RWPE1 (cell line): ENCODE measurements at regions not wholly inside any gene's neighbourhood (a gene's known extent, or its start where the extent isn't known, plus 50 kb on each side); places are given as distances from the start of the nearest gene placed in this dataset.

ENCODE experiments used
- CTCF ChIA-PET: fragments of 350-600 bp; sonication (Branson Sonifier 250); formaldehyde crosslinking; extraction: SDS; loops from one replicate; lab custom pipeline; 2021; lab: Yijun Ruan, JAX
- POLR2A ChIA-PET: fragments of 400-600 bp; formaldehyde crosslinking; extraction: SDS; loops from one replicate; lab custom pipeline; 2020; ENCODE audit warnings: antibody characterized with exemption; ENCODE audit not compliant: low non-redundant PET; lab: Yijun Ruan, JAX
- DNase-seq: peaks from one replicate; pipeline ENCODE4 v3.0.0; 2012; ENCODE audit warnings: low spot score
- H3K27ac ChIP-seq: fragments of 450-650 bp; 2 replicates; pipeline ENCODE4 v1.5.1; 2017
- TF ChIP-seq, protein P1 (sequence below): fragments of 450-650 bp; conservative IDR thresholded peaks from 2 replicates; pipeline ENCODE4 v1.5.1; 2017; ENCODE audit warnings: low read depth, mild to moderate bottlenecking

DNA sequence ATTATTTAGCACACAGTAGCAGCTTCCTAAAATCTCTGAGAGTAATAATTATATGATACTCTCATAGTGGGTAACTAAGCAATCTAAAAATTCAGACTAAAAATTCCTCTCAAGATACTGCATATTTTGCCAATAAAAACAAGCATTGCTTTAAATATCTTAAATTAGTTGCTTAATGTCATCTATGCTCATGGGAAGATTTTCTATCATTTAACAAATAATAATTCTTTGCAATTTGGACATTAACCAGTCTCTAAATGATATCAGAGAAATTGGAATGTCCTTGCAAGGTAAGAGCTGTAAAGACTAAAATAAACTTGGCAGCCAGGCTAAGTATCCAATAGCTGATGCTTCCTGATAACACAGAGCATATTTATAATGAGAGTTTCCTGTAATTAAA, 221.8 kb downstream of the SNCAIP start:
- no peak overlapping the region for H3K27ac ChIP-seq
- DNase-seq = no peak
- CTCF ChIA-PET = no interaction called here
- POLR2A ChIA-PET = no interaction called here
- TF ChIP-seq, protein P1, sequence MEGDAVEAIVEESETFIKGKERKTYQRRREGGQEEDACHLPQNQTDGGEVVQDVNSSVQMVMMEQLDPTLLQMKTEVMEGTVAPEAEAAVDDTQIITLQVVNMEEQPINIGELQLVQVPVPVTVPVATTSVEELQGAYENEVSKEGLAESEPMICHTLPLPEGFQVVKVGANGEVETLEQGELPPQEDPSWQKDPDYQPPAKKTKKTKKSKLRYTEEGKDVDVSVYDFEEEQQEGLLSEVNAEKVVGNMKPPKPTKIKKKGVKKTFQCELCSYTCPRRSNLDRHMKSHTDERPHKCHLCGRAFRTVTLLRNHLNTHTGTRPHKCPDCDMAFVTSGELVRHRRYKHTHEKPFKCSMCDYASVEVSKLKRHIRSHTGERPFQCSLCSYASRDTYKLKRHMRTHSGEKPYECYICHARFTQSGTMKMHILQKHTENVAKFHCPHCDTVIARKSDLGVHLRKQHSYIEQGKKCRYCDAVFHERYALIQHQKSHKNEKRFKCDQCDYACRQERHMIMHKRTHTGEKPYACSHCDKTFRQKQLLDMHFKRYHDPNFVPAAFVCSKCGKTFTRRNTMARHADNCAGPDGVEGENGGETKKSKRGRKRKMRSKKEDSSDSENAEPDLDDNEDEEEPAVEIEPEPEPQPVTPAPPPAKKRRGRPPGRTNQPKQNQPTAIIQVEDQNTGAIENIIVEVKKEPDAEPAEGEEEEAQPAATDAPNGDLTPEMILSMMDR = no peak

DNA sequence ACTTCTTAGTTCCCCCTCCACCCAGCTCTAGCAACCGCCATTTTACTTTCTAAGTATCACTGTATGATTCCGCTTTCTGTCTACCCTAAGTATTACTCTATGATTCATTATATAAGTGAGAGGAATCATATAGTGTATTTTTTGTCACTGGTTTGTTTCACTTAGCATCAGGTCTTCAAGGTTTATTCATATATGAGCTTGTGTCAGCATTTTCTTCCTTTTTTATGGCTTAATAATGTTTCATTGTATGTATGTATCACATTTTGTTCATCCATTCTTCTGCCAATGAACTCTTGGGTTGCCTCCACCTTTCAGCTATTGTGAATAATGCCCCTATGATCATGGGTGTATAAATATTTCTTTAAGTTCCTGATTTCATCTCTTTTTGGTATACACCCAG, 222.8 kb downstream of the SNCAIP start:
- POLR2A ChIA-PET = no interaction called here
- TF ChIP-seq, protein P1 = no peak
- CTCF ChIA-PET = interaction anchor here (0.7 kb wide), 1 partner anchor 350 kb away, joined by 4 read pairs; no protein-coding TSS in a partner anchor
- no peak for DNase-seq
- no peak overlapping the region for H3K27ac ChIP-seq

DNA sequence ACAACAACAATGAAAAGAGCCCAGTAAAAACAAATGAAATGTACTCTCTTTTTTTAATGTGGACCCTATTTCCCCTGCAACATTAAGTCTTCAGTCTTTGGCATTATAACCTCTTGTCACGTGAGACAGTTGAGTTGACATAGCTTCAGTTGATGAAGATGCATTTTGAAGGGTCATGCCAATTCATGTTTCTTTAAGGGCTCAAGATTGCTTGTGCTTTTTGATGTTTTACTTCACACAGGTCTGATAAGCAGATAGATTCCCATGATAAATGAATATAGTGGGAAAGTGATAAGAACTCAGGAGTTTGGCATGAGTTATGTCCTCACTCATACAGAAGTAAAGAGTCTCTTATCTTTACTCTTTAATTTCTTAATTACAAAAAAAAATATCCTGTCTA, 229.4 kb downstream of the SNCAIP start:
- CTCF ChIA-PET = no interaction called here
- TF ChIP-seq, protein P1 = no peak
- no peak overlapping the region for H3K27ac ChIP-seq
- no peak for DNase-seq
- POLR2A ChIA-PET = no interaction called here

DNA sequence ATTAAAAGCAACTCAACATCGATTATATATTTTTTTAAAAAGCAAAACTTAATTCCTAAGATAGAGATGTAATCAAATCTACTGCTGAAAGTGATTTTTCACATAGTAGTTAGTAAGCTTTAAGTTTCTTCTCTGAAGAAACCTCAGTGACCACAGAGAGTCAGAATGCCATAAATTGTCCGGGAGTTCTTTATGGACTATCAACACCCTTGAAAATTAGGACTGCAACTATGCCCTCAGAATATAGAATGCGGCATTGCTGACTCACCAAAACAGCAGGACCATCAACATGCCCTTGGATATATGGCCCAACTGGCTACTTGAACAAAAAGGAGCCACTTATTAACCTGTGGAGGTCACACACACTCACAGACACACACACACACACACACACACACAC, 228.9 kb upstream of the SNX2 start:
- H3K27ac ChIP-seq = no peak overlapping the region
- ChIA-PET POLR2A (no interaction called here), CTCF (interaction anchor here (1.0 kb wide), 1 partner anchor 14 kb away, joined by 3 read pairs; no protein-coding TSS in a partner anchor)
- TF ChIP-seq, protein P1 = no peak
- DNase-seq = no peak

DNA sequence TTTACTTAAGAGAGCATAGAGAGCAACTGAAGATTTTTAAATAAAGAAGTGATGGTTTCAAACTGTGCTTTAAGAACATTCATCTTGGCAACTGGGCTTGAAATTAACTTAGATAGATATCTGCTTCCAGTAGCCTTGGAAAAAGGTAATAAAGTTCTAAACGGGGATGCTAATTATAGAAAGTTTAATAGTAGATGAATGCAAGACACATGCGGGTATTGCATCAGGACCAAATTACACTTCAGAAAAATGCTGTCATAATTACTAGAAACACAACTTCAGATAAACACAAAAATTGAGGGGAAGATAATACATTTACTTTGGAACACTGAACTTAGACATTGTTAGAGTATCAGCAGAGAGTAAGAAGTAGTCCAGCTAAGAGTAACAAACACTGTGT, 227.7 kb upstream of the SNX2 start:
- DNase-seq = no peak
- TF ChIP-seq, protein P1 = no peak
- H3K27ac ChIP-seq = no peak overlapping the region
- ChIA-PET POLR2A (interaction anchor here (0.6 kb wide), 1 partner anchor 814 kb away, joined by 3 read pairs; no protein-coding TSS in a partner anchor), CTCF (no interaction called here)

DNA sequence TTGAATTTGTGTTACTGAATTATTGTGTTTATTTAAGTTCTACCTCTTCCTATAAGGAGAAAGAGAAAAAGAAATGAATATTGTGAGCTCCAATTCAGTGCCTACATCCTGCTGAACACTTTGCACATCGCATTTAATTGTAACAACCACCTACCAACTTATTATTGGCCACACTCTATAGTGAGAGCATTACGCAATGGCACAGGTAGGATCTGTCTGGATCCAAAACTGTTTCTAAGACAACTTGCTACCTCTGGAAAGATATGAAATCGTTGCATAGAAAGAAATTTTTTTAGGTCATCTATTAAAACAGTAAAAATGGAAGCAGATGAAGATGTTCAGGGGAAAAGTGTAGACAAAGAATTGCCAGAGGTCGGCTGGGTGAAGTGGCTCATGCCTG, 227.2 kb upstream of the SNX2 start:
- TF ChIP-seq, protein P1 = no peak
- H3K27ac ChIP-seq = no peak overlapping the region
- POLR2A ChIA-PET = no interaction called here
- DNase-seq = no peak
- CTCF ChIA-PET = no interaction called here

DNA sequence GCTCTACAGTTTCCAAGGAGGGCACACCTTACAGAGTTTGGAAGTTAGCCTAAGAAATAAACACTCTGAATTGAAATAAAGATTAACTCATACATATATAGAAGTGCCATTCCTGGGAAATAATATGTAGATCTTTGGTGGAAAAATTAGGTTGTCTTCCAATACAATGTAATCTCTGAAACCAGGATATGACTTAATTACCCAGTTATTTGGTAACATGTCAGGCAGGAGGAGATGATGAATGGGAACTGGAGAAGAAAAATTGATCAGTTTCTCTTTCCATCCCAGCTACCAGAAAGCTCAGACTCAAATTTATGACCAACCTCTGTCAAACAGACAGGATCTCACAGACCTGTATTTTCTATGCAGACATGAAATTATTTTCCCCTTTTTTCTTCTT, 215.2 kb upstream of the SNX2 start:
- POLR2A ChIA-PET = no interaction called here
- H3K27ac ChIP-seq = no peak overlapping the region
- CTCF ChIA-PET = interaction anchor here (0.6 kb wide), 2 partner anchors 11 to 634 kb away, joined by 3 to 4 read pairs; no protein-coding TSS in a partner anchor
- TF ChIP-seq, protein P1 = no peak
- DNase-seq = no peak
